GM21528 (cell line): ENCODE measurements at regions not wholly inside any gene's neighbourhood (a gene's known extent, or its start where the extent isn't known, plus 50 kb on each side); places are given as distances from the start of the nearest gene placed in this dataset.

Experiments used
- ATAC-seq: cut with Tn5 transposase; IDR thresholded peaks from one replicate; pipeline ENCODE4 v1.9.1; 2021; ENCODE audit warnings: mild to moderate bottlenecking, moderate library complexity; ENCODE audit not compliant: unreplicated experiment, low FRiP score

GRCh38 chr9:78557540-78557939 lies 260.6 kb downstream of the PSAT1 start:
- ATAC-seq, result no peak

GRCh38 chr9:78559449-78559885 lies 262.5 kb downstream of the PSAT1 start:
- ATAC-seq, result no peak

- no peak for ATAC-seq
Observed at GRCh38 chr9:78562021-78562420, 265.1 kb downstream of the PSAT1 start.

- ATAC-seq, result no peak
Observed at GRCh38 chr9:78563269-78563668, 266.3 kb downstream of the PSAT1 start.

- no peak for ATAC-seq
Observed at GRCh38 chr9:78565481-78565880, 268.6 kb downstream of the PSAT1 start.

- no peak for ATAC-seq
Observed at GRCh38 chr9:78566521-78566920, 269.6 kb downstream of the PSAT1 start.

GRCh38 chr9:78566948-78567675 lies 270.2 kb downstream of the PSAT1 start:
- no peak for ATAC-seq

- ATAC-seq, result no peak
Observed at GRCh38 chr9:78567693-78568092, 270.8 kb downstream of the PSAT1 start.

- no peak for ATAC-seq
Observed at GRCh38 chr9:78568774-78569173, 271.8 kb downstream of the PSAT1 start.

GRCh38 chr9:78572266-78572665 lies 275.3 kb downstream of the PSAT1 start:
- no peak for ATAC-seq

- no peak for ATAC-seq
Observed at GRCh38 chr9:78573205-78573604, 276.3 kb downstream of the PSAT1 start.

GRCh38 chr9:78573669-78574068 lies 276.7 kb downstream of the PSAT1 start:
- no peak for ATAC-seq

- no peak for ATAC-seq
Observed at GRCh38 chr9:78574354-78575045, 277.6 kb downstream of the PSAT1 start.

- ATAC-seq, result no peak
Observed at GRCh38 chr9:78575081-78575480, 278.2 kb downstream of the PSAT1 start.

- no peak for ATAC-seq
Observed at GRCh38 chr9:78575771-78576170, 278.8 kb downstream of the PSAT1 start.

- no peak for ATAC-seq
Observed at GRCh38 chr9:78577156-78577906, 280.4 kb downstream of the PSAT1 start.

- ATAC-seq, result no peak
Observed at GRCh38 chr9:78578072-78578471, 281.1 kb downstream of the PSAT1 start.

- ATAC-seq, result no peak
Observed at GRCh38 chr9:78582821-78583220, 285.9 kb downstream of the PSAT1 start.

- no peak for ATAC-seq
Observed at GRCh38 chr9:78584589-78584988, 287.7 kb downstream of the PSAT1 start.

- ATAC-seq, result no peak
Observed at GRCh38 chr9:78585909-78586308, 289.0 kb downstream of the PSAT1 start.

- no peak for ATAC-seq
Observed at GRCh38 chr9:78590068-78590467, 293.1 kb downstream of the PSAT1 start.
